HG03432 (cell line): ENCODE measurements at regions not wholly inside any gene's neighbourhood (a gene's known extent, or its start where the extent isn't known, plus 50 kb on each side); places are given as distances from the start of the nearest gene placed in this dataset.

Experiments used
- ATAC-seq: cut with Tn5 transposase; IDR thresholded peaks from one replicate; pipeline ENCODE4 v1.9.1; 2021; ENCODE audit warnings: mild to moderate bottlenecking, moderate library complexity; ENCODE audit not compliant: unreplicated experiment

DNA sequence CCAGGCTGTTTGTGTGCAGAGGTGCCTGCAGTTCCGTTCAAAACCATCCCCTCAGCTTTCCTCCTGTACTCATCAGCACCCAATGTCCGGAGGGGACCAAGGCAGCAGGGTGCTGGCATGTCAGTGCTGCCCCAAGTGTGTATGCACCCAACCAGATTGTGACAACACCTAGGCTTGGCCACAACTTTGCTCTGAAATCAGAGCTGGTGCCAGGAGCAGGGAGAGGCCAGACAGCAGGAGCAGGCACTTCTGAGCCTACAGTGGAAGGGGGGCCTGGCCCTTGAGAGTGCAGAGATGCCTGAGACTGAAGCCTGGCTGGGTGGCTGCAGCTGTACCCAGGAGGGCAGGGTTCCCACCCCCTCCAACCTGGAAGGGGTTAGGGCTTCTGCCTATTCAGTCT lies 56.5 kb upstream of the RASGEF1B start:
- ATAC-seq, result no peak

DNA sequence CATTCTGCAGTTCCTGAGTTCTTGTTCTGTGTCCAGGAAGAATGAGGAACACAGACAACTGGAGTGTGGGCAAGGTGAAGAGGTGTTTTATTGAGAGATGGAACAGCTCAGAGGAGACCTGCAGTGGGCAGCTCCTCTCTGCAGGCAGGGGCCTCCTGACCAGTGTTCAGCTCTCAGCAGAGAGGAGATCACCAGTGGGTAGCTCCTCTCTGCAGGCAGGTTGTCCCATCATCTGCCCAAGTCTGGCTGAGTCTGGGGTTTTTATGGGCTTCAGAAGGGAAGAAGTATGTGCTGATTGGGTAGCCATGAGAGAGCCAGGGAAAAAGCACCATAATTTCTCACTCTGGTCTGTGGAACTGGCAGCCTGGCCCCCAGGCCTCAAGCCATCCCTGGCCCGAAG lies 56.0 kb upstream of the RASGEF1B start:
- no peak for ATAC-seq

DNA sequence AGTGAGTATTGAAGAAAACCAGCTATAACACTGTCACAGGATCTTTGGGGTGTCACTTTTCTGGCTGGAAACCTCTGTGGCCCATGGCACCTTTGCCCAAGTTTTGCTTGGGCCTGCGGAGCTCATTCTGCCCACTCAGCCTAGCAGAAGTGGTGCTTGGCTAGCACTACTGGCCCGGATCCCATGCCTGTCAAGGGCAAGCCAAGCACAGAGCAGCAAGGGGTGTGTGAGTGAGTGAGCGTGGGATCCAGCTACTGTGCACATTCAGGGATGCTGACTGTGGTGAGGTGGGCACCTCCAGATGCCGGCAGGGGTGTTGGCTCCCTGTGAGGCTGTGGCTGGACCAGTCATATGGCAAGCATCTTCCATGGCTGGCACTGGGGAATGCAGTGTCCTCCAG lies 55.4 kb upstream of the RASGEF1B start:
- ATAC-seq, result no peak

DNA sequence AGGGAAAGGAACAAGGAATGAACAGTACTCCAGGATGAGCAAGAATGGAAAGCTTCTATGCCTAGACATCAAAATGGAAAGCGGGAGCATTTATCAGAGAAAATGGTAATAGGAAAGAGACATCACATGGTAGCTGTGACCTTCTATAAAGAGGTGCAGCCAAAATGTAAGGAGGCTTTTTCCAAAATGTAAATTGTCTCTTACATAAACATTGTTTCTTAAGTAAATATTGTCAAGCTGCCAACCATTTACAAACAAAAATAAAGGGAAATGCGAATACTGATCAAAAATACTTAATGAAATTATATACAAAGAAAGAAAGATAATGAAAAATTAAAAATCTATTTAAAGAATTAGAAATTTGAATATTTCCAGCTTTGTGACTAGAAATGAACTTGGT lies 55.0 kb upstream of the RASGEF1B start:
- ATAC-seq, result no peak

DNA sequence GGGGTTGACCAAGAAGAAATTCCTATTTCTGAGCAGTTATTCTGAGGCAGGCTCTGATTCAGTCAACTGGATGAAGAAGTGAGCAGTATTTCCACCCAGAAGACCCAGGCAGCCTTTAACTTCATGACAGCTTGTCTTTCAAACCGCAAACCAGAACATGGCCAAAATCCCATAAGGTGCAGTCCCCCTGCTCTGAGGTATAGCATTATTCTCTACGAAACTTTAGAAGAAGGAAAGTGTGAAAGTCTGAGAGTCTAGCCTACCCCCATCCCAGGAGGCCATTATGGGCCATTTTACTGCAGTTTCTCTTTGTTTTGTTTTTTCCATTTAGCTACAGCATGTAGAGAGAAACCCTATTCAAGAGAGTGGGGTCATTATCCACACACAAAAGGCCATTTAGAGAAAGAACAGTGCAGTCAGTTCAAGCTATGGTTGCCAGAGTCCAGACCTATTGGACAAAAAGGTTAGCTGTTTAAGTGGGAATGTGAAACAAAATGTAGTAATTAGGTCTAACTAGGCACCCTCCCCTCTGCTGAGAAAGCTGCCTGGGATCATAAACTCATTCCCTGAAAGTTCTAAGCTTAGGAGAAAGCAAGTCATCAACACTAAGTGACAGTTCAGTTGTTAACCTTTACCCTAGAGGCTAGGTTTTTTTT lies 52.1 kb upstream of the RASGEF1B start:
- ATAC-seq, result peak; percentile 78

DNA sequence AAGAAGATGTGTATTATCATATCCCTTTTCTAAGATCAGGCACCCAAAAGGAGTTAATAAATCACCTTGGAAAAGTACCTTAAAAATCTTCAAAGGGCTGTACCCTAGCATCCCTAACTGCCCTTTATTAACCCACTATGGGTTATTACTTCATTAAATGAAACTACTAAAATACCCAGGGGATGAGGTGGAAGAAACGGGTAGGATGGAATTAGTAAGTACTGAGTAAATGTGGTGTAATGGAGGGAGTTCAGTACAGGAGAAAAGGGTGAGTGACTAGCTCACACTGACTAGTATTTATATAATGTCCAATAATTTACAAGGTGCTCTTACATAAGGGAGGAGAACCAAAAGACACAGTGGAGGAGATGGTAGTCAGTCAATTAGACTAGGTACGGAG lies 51.0 kb upstream of the RASGEF1B start:
- no peak for ATAC-seq

DNA sequence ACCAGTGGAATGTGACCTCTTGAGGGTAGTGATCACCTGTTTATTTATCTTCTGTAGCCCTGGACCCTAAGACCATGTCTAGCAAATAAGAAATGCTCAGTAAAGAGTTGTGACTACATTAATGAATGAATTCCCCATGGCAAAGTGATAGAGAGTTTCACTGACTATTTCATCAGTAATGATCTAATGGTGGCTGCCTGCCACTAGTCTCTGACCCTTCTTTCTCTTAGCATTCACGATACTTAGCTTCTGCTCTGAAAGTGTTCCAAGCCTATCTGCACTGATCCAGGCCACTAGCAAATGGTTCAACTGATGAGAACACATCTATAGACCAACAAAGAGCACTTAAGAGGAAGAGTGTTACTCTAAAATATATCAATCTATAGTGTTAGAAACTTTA lies 50.0 kb upstream of the RASGEF1B start:
- no peak for ATAC-seq
